ENCODE measurements at regions not wholly inside any gene's neighbourhood (a gene's known extent, or its start where the extent isn't known, plus 50 kb on each side); places are given as distances from the start of the nearest gene placed in this dataset.

DNA sequence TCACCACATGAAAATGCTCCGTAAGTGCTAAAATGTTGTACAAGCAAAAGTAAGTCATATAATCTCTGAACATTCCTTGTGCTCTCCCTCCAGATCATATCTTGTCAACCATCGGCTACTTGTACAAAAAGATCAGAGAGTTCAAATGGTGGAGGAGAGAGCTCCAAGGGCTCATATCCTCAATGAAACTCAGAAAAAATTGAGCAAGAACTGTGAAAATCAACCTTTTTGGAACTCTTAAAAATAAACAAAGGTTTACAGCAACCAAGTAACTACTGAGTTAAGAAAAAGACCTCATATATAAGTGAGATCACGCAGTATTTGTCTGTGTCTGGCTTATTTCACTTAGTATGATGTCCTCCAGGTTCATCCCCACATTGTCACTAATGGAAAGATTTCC lies 63.2 kb downstream of the TEX13C start:
- 0 out of 2 replicates have a peak overlapping the region, but pooled peaks have one; percentile 23 for H2AFZ ChIP-seq (ENCODE audit: low read depth, low read length)
- DNase-seq (ENCODE audit: extremely low read depth in 1 of 4, low spot score in 3 of 4), result no peak
- no peaks in the 10 kb centered on the region for H4K20me1 ChIP-seq (replicated peaks; ENCODE audit: control insufficient read depth, insufficient read depth, low read length)
- H3K4me1 ChIP-seq (replicated peaks in 1 of 2; ENCODE audit: control insufficient read depth in 2 of 2, insufficient read depth in 2 of 2, low read length in 2 of 2), result no peaks in the 10 kb centered on the region
- no peaks in the 10 kb centered on the region for H3K9me3 ChIP-seq (replicated peaks; ENCODE audit: control insufficient read depth, insufficient read depth, low read depth, low read length)
- no peak overlapping the region for H3K27ac ChIP-seq (ENCODE audit: extremely low read depth, low read depth, low read length)
- POLR2A ChIA-PET, result no interaction called here
- H3K36me3 ChIP-seq (ENCODE audit: control insufficient read depth, insufficient read depth, low read length), result no peaks in the 10 kb centered on the region
- CTCF ChIA-PET (ENCODE audit: low intra/inter-chr PET ratio), result no interaction called here
- intact Hi-C loops (cut with micrococcal nuclease) (no loop called here), in situ Hi-C loops (cut with MboI) (no loop called here)
- H3K4me2 ChIP-seq (ENCODE audit: insufficient read depth, low read length), result no peak overlapping the region
- H3K9me1 ChIP-seq (ENCODE audit: control insufficient read depth, insufficient read depth, low read length), result no peaks in the 10 kb centered on the region
- FAIRE-seq, result no peak
- no TSS peak for BruUV-seq (replicated peaks)
- no peak for ATAC-seq
- H3K4me3 ChIP-seq, result no peak overlapping the region
- no peak overlapping the region for H3K9ac ChIP-seq (ENCODE audit: insufficient read depth in 1 of 2, low read depth in 2 of 2, low read length in 2 of 2)
- H3K79me2 ChIP-seq (ENCODE audit: control insufficient read depth, insufficient read depth, low read length), result no peaks in the 10 kb centered on the region
- WGBS (ENCODE audit: insufficient coverage, low coverage, missing lambda C conversion rate), result 60% methylated on average over 3 of the region's 3 CpGs
- H3K27me3 ChIP-seq (ENCODE audit: control insufficient read depth in 2 of 2, insufficient read depth in 2 of 2, low read length in 2 of 2), result no peaks in the 10 kb centered on the region
- no peak for TF ChIP-seq ILF3 (IDR thresholded peaks at IDR 0.05; ENCODE audit: borderline replicate concordance)
- TF ChIP-seq, protein P1, sequence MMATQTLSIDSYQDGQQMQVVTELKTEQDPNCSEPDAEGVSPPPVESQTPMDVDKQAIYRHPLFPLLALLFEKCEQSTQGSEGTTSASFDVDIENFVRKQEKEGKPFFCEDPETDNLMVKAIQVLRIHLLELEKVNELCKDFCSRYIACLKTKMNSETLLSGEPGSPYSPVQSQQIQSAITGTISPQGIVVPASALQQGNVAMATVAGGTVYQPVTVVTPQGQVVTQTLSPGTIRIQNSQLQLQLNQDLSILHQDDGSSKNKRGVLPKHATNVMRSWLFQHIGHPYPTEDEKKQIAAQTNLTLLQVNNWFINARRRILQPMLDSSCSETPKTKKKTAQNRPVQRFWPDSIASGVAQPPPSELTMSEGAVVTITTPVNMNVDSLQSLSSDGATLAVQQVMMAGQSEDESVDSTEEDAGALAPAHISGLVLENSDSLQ (IDR thresholded peaks at IDR 0.05), result no peak
- TF ChIP-seq, protein P2, sequence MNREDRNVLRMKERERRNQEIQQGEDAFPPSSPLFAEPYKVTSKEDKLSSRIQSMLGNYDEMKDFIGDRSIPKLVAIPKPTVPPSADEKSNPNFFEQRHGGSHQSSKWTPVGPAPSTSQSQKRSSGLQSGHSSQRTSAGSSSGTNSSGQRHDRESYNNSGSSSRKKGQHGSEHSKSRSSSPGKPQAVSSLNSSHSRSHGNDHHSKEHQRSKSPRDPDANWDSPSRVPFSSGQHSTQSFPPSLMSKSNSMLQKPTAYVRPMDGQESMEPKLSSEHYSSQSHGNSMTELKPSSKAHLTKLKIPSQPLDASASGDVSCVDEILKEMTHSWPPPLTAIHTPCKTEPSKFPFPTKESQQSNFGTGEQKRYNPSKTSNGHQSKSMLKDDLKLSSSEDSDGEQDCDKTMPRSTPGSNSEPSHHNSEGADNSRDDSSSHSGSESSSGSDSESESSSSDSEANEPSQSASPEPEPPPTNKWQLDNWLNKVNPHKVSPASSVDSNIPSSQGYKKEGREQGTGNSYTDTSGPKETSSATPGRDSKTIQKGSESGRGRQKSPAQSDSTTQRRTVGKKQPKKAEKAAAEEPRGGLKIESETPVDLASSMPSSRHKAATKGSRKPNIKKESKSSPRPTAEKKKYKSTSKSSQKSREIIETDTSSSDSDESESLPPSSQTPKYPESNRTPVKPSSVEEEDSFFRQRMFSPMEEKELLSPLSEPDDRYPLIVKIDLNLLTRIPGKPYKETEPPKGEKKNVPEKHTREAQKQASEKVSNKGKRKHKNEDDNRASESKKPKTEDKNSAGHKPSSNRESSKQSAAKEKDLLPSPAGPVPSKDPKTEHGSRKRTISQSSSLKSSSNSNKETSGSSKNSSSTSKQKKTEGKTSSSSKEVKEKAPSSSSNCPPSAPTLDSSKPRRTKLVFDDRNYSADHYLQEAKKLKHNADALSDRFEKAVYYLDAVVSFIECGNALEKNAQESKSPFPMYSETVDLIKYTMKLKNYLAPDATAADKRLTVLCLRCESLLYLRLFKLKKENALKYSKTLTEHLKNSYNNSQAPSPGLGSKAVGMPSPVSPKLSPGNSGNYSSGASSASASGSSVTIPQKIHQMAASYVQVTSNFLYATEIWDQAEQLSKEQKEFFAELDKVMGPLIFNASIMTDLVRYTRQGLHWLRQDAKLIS (CRISPR knock-in tag; IDR thresholded peaks at IDR 0.05), result no peak
- no peak for TF ChIP-seq ZNF121 (CRISPR knock-in tag; conservative IDR thresholded peaks at IDR 0.05)
- TF ChIP-seq, protein P3, sequence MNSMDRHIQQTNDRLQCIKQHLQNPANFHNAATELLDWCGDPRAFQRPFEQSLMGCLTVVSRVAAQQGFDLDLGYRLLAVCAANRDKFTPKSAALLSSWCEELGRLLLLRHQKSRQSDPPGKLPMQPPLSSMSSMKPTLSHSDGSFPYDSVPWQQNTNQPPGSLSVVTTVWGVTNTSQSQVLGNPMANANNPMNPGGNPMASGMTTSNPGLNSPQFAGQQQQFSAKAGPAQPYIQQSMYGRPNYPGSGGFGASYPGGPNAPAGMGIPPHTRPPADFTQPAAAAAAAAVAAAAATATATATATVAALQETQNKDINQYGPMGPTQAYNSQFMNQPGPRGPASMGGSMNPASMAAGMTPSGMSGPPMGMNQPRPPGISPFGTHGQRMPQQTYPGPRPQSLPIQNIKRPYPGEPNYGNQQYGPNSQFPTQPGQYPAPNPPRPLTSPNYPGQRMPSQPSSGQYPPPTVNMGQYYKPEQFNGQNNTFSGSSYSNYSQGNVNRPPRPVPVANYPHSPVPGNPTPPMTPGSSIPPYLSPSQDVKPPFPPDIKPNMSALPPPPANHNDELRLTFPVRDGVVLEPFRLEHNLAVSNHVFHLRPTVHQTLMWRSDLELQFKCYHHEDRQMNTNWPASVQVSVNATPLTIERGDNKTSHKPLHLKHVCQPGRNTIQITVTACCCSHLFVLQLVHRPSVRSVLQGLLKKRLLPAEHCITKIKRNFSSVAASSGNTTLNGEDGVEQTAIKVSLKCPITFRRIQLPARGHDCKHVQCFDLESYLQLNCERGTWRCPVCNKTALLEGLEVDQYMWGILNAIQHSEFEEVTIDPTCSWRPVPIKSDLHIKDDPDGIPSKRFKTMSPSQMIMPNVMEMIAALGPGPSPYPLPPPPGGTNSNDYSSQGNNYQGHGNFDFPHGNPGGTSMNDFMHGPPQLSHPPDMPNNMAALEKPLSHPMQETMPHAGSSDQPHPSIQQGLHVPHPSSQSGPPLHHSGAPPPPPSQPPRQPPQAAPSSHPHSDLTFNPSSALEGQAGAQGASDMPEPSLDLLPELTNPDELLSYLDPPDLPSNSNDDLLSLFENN (IDR thresholded peaks at IDR 0.05; ENCODE audit: low read depth in 2 of 2, low read length in 2 of 2), result no peak
- no peak for TF ChIP-seq MTA2 (IDR thresholded peaks at IDR 0.05; ENCODE audit: low read depth)
- TF ChIP-seq, protein P4, sequence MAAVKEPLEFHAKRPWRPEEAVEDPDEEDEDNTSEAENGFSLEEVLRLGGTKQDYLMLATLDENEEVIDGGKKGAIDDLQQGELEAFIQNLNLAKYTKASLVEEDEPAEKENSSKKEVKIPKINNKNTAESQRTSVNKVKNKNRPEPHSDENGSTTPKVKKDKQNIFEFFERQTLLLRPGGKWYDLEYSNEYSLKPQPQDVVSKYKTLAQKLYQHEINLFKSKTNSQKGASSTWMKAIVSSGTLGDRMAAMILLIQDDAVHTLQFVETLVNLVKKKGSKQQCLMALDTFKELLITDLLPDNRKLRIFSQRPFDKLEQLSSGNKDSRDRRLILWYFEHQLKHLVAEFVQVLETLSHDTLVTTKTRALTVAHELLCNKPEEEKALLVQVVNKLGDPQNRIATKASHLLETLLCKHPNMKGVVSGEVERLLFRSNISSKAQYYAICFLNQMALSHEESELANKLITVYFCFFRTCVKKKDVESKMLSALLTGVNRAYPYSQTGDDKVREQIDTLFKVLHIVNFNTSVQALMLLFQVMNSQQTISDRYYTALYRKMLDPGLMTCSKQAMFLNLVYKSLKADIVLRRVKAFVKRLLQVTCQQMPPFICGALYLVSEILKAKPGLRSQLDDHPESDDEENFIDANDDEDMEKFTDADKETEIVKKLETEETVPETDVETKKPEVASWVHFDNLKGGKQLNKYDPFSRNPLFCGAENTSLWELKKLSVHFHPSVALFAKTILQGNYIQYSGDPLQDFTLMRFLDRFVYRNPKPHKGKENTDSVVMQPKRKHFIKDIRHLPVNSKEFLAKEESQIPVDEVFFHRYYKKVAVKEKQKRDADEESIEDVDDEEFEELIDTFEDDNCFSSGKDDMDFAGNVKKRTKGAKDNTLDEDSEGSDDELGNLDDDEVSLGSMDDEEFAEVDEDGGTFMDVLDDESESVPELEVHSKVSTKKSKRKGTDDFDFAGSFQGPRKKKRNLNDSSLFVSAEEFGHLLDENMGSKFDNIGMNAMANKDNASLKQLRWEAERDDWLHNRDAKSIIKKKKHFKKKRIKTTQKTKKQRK (IDR thresholded peaks at IDR 0.05; ENCODE audit: borderline replicate concordance, low read depth, low read length), result no peak
- no peak for TF ChIP-seq ZFP36 (IDR thresholded peaks at IDR 0.05; ENCODE audit: low read depth, low read length, partially characterized antibody)
- no peak for TF ChIP-seq NONO (IDR thresholded peaks at IDR 0.05; ENCODE audit: low read depth in 2 of 2, low read length in 1 of 2)
- no peak for TF ChIP-seq CREBBP (IDR thresholded peaks at IDR 0.05; ENCODE audit: low read depth, low read length)
- no peak for TF ChIP-seq GABPA (tag; conservative IDR thresholded peaks at IDR 0.05; ENCODE audit: low read depth)
